Stimulated activated CD8-positive, alpha-beta memory T cell treated with anti-CD3 and anti-CD28 coated beads, Interleukin-12 subunit alpha, Interleukin-12 subunit beta, amount 100 ng/mL, for 24 hours (primary cell): ENCODE measurements at regions not wholly inside any gene's neighbourhood (a gene's known extent, or its start where the extent isn't known, plus 50 kb on each side); places are given as distances from the start of the nearest gene placed in this dataset.
"Not testable (repeated sequence)": the region's sequence is repeated elsewhere in the genome, so short reads cannot be mapped to it uniquely, and the experiment has no call there.

ENCODE experiments used
- DNase-seq: peaks from one replicate; pipeline ENCODE4 v3.0.0-alpha.2; 2020; ENCODE audit errors: extremely low read depth

DNA sequence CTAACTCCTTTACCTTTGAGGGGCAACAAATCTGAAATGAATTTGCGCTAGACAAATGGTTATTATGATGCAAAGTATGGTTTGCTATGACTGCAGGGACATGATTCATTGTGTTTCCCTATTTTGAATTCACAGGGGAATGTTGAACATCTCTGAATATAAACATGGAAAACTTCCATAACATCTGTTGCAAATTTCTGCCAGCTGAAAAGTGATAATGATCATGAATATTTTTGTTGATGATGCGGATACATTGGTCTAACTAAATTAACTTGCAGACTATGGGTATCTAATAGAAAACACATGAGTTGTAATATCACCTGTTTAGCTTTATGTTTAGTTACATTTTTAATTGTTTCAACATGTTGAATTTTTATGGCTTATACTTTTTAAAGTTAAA is 1325.5 kb downstream of the REEP3 start:
- no peak for DNase-seq

DNA sequence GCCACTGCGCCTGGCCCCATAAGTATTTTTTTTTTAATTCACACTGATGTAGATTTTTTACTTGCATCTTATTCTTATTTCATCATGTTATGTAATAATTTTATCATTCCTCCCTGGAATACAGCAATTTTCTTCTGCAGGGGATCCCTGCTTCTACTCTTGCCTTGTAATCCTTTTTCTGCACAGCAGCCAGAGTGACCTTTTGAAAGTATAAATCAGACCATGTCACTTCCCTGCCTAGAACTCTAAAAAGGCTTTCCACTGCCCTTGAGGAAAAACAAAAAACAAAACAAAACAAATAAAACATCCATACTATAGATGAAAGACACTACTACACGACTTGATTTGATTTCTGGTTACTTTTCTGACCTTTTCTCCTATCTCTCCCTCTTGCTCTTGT is 1334.7 kb downstream of the REEP3 start:
- no peak for DNase-seq

GRCh38 chr10:64859911-64860310 is 1338.7 kb downstream of the REEP3 start:
- no peak for DNase-seq

DNA sequence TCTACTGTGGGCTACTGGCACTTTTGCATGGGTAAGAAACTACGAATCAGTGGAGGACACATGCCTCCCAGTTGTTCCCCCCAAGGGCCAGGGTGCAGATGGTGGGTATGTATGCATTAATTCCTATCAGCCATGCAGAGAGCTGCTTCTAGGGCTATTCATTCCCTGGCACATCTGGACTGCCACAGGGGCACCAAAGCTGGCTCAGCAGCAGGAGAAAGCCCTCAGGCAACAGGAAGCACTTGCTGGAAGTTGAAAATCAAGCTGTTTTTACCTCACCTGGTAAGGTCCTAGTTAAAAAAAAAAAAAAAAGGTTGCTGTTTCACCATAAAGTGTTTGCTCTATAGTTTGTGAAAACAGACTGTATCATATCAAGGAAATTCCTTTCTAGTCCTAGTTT is 1342.6 kb downstream of the REEP3 start:
- DNase-seq = no peak

GRCh38 chr10:64867501-64867962 is 1346.3 kb downstream of the REEP3 start:
- no peak for DNase-seq

DNA sequence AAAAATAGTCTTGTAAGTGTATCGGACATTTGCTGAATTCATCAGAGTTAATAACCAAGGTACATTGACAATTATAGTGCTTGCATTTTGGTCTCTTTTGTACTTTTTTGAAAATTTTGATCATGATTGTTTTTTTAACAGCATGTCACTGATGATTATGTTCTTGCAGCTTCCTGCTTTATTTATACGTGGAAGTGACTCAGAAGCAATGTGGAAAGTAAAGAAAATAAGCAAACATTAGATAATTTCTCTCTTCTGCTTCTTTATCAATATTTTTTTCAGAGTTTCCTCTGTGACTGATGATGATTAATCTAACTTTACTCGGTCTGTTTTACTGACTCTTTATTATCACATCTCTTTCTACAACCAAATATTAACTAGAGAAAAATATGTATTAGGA is 1351.9 kb downstream of the REEP3 start:
- no peak for DNase-seq

GRCh38 chr10:64873959-64874358 is 1352.8 kb downstream of the REEP3 start:
- no peak for DNase-seq

DNA sequence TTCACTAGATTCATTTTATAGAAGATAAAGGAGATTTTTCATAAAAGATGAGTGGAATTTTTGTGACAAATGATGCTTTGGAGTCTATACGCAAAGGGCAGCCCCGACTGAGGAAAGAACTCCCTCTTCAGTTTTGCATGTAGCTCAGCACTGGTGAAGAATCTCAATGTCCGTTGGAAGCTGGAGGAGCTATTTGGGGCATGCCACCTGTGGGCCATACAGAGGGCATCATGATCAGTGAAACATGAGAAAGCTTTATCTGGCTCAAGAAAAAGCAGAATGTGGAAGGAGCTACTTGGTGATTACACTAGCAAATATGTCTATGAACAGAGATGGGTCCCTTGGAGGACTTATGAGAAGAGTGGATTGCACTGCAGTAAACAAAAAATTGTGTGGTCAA is 1359.3 kb downstream of the REEP3 start:
- no peak for DNase-seq

DNA sequence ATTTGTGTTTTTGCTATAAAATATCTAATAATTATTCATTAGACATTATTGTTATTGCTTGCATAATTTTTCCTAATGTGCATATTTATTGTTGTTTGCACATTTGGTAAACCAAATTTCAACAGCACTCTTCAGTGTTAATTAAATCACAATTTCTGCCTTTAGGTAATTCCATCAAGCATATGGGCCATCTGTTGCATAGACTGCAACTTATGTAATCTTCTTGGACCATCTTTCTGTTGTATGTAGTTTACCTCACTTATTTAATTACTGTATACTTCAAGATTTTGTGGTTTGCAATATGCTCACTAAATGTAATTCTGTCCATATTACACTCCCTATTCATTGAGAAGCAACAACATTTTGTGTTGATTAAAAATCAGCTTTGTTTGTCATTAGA is 1360.1 kb downstream of the REEP3 start:
- DNase-seq = no peak

GRCh38 chr10:64896582-64896981 is 1375.4 kb downstream of the REEP3 start:
- no peak for DNase-seq

- DNase-seq = not testable (repeated sequence)
Observed at GRCh38 chr10:64906311-64906710, 1385.1 kb downstream of the REEP3 start.

- DNase-seq = not testable (repeated sequence)
Observed at GRCh38 chr10:64924306-64924705, 1403.1 kb downstream of the REEP3 start.

DNA sequence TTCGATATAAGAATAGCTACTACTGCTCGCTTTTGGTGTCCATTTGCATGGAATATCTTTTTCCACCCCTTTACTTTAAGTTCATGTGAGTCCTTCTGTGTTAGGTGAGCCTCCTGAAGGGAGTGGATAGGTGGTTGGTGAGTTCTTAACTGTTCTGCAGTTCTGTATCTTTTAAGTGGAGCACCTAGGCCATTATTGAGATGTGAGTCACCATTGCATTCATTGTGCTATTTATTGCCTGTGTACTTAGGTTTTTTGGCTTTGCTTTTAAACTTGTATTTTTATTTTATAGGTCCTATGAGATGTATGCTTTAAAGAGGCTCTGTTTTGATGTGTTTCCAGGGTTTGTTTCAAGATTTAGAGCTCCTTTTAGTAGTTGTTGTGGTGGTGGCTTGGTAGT is 1430.8 kb downstream of the REEP3 start:
- no peak for DNase-seq

DNA sequence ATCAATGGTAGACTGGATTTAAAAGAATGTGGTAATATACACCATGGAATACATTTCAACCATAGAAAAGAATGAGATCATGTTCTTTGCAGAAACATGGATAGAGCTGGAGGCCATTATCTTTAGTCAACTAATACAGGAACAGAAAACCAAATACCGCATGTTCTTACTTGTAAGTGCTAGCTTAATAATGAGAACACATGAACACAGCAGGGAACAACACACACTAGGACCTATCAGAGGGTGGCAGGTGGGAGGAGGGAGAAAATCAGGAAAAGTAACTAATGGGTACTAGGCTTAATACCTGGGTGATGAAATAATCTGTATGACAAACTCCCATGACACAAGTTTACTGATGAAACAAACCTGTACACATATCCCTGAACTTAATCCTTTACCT is 1435.2 kb downstream of the REEP3 start:
- no peak for DNase-seq

DNA sequence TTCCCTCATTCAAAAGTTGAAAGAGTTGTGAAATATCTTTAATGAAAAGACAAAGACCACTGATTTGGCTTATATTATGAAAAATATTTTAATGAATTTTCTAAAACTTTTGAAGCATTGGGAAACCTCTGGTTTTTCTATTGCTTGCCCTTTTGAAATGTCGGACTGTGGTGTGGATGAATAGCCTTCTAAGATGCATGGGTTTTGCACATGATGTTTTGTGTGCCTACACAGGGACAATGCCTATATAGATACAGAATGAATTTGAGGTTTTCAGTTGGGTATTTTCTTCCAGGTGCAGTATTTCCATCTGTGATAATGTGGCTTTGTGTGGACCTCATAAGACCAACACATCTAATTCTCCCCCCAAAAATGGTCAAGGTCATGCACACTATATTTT is 1437.9 kb downstream of the REEP3 start:
- no peak for DNase-seq

DNA sequence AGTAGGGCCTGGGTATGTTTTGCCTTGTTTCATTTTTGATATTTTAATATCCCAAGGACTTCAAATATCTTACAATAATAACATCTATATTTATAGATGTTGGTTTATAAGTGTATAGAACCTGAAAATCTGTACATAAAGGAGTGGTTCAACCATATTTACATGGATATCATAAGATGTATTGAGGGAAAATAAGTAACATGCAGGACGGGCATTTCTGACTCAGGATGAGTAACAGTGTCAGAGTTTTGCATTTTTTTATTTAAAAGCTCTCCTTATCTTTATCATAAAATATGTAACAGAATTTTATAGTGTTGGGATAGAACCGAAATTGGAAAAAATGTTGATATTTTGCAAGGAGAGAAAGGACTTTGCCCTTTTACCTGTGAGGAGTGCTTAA is 1438.7 kb downstream of the REEP3 start:
- no peak for DNase-seq

DNA sequence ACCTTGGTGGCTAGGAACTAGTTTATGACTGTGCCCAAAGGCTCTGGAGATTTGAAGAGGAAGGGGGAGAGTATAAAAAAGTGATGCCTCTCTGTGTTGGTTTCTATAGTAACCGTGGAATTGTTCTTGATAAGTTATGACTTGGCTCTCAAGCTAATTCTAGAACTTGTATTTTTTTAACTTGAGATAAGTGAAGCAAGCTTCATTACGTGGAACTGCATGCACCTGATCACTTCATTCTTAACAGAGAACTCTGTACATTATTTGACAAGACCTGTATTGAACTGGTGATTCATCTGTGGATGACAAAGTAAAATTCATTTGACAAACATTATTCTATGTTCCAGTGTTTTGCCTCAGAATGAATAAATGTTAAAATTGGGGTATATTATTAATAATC is 1452.2 kb downstream of the REEP3 start:
- DNase-seq = no peak

DNA sequence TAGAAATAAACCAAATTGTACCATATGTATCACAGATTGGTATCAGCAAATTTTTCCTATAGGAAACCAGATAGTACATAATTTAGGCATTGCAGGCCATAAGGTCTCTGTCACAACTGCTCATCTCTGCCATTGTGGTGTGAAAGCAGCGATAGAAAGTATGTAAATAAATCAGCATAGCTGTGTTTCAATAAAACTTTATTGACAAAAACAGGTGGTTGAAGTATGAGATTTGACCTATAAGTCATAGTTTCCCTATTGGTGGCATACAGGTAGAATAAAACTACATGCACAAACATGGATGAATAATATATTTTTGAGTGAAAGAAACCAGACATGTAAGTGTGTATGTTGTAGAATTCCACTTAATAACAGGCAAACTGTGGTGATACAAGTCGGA is 1454.9 kb downstream of the REEP3 start:
- DNase-seq = no peak

DNA sequence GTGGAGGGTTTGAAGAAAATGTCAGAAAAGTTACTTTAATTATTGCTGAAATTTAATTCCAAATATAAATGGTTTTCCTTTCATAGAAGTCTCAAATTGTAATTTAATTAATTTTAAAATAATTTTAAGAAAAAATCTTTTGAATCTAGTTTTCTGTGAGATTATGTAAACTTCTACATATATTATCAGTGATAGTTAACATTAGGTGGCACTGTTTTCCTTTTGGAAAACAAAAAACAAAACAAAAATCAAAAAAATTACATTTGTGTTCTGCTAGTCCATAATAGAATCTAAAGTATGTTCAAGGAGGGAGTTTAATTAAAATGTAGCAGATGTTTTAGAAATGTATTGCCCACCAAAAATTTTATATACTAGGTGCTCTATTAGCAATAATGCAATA is 1456.7 kb downstream of the REEP3 start:
- no peak for DNase-seq

DNA sequence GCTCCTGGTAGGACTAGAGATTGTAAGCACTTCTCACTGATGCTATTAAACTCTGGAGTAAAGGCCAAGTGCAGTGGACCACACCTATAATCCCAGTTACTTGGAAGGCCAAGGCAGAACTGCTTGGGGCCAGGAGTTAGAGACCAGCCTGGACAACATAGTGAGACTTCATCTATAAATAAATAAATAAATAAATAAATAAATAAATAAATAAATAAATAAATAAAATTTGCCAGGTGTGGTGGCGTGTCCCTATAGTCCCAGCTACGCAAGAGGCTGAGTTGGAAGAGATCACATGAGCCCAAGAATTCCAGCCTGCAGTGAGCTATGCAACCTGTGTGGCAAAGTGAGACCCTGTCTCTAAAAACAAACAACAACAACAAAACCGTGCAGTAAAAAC is 1475.7 kb downstream of the REEP3 start:
- DNase-seq = no peak

- no peak for DNase-seq
Observed at GRCh38 chr10:65010845-65011244, 1489.6 kb downstream of the REEP3 start.

- no peak for DNase-seq
Observed at GRCh38 chr10:65017523-65017922, 1496.3 kb downstream of the REEP3 start.

- no peak for DNase-seq
Observed at GRCh38 chr10:65024886-65025285, 1503.7 kb downstream of the REEP3 start.

DNA sequence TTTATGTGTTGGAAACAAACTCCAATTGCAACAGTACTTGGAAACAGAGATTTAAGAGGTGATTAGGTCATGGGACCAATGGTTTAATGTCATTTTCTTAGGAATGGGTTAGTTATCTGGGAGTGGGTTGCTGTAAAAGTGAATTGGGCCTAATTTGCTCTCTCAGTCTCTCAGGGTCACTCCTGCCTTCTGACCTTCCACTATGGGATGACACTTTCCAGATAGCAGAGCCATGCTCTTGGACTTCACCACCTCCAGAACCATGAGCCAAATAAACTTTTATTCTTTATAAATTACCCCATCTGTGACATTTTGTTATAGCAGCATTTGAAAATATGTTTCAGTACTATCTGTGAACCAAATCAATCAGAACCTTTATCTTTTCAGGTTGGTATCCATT is 1509.1 kb downstream of the REEP3 start:
- DNase-seq = no peak
